NOMO-1 treated with DMSO at 0.1 percent for 48 hours (cell line): ENCODE measurements at regions not wholly inside any gene's neighbourhood (a gene's known extent, or its start where the extent isn't known, plus 50 kb on each side); places are given as distances from the start of the nearest gene placed in this dataset.
"Not testable (repeated sequence)": the region's sequence is repeated elsewhere in the genome, so short reads cannot be mapped to it uniquely, and the experiment has no call there.

ENCODE experiments used
- DNase-seq: peaks from one replicate; lab custom pipeline; 2025; ENCODE audit not compliant: unreplicated experiment; lab: John Stamatoyannopoulos, UW

DNA sequence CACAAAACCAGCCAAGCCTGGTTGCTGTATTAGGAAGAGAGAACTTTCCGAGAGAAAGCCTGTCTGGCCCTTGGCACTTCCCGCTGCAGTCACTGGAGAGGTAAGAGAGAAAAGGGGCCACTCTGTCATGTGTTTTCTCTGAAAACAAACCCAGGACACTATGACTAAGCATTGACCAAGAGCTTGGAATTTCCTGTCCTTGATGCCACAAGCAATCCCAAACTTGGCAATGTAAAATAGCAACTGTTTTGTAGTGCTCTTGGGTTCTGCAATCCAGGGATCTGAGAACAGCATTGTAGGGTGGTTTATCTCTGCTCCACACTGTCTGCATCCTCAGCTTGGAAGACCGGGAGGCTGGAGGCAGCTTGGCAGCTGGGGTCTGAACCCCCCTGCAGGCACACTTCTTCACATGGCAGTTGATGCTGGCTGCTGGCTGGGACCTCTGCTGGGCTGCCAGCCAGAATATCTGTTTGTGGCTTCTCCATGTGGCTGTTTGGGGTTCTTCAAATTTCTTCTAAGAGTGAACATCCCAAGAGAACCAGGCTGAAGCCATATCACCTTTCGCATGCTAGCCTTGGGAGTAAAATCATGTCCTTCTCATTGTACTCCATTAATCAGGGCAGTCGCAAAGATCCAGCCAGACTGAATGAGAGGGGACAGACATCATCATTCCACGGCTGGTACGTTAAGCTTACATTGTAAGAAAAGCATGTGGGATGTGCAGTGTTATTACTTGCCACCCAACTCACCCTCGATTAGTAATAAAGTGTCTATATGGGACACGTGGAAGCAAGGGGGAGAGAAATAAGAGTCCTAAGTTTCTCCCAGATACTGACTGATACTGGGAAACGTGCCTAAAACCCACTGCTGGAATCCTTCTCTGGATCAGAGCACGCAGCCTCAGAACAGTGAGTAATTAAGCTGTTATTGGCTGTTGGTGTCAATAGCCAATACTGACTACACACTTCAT is 537.4 kb upstream of the B3GAT1 start:
- no peak for DNase-seq

DNA sequence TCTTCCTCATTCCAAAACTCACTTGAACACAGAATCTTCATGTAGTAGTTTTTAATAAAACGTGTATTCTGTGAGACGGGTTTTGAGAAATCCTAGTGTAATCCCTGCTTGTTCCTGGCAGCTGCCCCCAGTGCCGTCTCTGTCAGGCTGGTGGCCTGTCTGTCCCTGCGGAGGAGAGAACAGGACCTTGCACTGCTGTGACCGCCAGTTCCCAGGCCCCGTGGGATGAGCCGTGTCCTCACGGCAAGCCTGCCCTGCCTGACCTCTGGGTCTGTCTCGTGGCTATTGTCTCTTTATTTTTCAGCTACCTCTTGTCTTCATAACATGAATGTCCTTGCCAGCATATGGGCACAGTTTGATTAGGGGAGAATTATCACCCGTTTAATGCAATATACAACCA is 535.5 kb upstream of the B3GAT1 start:
- no peak for DNase-seq

- no peak for DNase-seq
Measured at GRCh38 chr11:134945993-134946392, 534.0 kb upstream of the B3GAT1 start.

DNA sequence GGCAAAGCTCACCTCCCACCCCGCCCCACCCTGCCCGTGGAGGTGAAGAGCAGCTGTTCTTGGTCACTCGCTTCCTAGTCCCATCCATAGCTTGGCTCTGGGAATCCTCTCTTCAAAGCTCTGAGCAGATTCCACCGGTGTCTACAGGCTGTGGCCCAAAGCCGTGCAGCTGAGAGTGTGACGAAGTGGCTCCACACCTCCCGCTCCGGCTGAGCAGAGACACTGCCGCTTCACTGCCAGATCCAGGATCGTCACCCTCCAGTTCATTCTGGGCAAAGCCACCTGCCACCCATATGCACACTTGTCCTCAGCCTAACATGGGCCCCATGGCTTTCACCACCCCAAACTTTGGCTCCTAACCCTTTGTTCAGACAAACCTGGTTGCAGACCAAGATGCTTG is 532.9 kb upstream of the B3GAT1 start:
- no peak for DNase-seq

- no peak for DNase-seq
Measured at GRCh38 chr11:134944131-134944530, 532.1 kb upstream of the B3GAT1 start.

DNA sequence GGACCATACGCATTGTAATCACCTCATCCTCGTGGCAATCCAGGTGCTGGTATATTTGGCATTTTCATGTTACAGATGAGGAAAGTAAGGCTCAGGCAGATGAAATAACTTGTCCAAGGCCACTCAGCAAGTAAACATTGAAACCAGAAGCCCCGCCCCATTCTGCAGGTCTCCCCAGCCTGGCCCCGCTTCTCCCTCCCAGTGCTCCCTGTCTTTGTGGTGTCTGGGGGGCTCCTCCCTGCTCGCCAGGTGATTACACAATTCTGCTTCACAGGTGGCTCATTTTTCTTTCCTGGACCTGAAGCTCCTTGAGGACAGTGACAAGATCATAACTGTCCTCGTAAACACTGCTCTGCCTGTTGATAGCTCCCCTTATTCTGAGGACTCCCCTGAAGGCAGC is 531.5 kb upstream of the B3GAT1 start:
- DNase-seq = no peak

- no peak for DNase-seq
Measured at GRCh38 chr11:134942681-134943080, 530.6 kb upstream of the B3GAT1 start.

DNA sequence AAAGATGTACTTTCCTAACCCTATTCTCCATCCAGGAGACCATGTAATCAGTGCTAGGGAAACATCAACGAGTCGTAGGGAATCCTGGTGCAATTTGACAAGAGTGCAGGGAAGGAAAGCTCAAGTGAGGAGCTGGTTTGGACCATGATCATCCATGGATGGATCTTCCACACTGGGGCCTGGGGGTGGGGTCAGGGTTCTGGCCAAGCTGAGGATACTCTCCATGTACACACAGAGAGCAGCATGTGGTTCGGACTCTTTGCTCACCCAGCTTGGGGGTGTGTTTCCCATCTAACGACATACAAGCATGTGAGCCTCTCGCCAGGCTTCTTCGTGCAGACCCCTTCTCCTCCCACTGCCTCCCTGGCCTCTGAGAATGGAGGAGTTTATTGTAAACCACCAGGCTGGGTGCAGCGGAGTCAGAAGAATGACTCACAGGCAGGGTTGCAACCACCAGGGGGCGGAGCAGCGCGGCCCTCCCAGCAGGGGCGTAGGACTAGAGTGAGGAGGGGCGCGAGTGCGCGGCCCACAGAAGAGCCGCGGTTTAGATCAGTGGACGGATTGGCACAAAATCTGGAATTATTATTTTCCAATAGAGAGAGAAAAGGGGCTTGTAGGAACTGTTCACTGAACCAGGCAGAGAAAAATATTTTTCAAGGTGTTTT is 530.0 kb upstream of the B3GAT1 start:
- DNase-seq = not testable (repeated sequence)

GRCh38 chr11:134941326-134941725 is 529.3 kb upstream of the B3GAT1 start:
- no peak for DNase-seq

DNA sequence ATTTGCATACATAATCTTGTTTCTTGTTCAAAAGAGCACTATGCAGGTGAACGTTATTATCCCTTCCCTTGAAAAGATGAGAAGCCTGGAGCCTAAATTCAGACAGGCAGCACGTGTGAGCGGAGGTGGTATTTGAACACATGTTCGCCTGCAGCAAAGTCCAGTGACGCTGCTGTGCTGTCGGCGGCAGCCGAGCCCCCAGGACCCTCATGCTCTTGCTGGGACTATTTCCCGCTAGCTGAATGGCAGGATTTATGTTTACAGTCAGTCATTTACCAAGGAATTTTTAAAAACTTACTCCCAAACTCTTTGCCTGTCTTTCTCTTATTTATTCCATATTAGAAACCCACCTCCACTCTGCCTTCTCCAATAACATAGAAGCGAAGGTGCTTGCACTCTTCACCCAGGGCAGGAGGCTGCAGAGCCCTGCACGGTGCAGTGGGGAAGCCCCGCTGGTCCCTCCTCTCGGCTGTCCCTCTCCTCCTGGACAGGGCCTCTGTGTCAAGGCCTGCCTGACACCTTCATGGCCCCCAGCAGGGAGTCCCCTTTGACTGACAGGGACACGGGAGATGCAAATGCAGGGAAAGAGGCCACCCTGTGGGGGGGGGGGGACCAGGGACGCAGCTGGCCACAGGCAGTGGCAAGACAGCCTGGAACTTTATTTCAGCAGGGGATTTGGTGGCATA is 528.5 kb upstream of the B3GAT1 start:
- no peak for DNase-seq

DNA sequence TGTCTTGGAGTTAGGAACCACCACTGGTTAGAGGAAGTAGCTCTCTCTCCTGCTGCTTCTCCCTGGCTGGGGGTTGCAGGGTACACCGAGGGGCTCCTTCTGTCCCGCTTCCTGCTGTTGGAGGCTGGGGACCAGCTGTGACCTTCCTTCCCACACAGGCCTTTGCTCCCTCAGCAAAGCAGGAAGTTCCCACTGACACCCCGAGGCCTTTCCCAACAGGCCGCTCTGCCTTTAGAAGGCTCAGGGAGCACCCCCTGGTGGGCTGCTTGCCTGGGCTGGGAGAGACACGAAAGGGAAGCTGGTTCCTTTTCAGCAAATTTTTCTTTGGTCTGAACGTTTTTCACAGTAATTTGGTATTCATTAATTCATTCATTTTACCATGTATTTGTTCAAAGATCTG is 527.9 kb upstream of the B3GAT1 start:
- DNase-seq = no peak

- no peak for DNase-seq
Measured at GRCh38 chr11:134939031-134939430, 527.0 kb upstream of the B3GAT1 start.

GRCh38 chr11:134938212-134938611 is 526.2 kb upstream of the B3GAT1 start:
- DNase-seq = no peak

DNA sequence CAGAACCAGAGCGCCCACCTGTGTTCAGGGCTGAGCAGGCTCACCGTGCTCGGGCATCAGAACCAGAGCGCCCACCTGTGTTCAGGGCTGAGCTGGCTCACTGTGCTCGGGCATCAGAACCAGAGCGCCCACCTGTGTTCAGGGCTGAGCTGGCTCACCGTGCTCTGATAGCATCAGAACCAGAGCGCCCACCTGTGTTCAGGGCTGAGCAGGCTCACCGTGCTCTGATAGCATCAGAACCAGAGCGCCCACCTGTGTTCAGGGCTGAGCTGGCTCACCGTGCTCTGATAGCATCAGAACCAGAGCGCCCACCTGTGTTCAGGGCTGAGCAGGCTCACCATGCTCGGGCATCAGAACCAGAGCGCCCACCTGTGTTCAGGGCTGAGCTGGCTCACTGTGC is 525.2 kb upstream of the B3GAT1 start:
- not testable (repeated sequence) for DNase-seq

GRCh38 chr11:134932761-134933160 is 520.7 kb upstream of the B3GAT1 start:
- no peak for DNase-seq

DNA sequence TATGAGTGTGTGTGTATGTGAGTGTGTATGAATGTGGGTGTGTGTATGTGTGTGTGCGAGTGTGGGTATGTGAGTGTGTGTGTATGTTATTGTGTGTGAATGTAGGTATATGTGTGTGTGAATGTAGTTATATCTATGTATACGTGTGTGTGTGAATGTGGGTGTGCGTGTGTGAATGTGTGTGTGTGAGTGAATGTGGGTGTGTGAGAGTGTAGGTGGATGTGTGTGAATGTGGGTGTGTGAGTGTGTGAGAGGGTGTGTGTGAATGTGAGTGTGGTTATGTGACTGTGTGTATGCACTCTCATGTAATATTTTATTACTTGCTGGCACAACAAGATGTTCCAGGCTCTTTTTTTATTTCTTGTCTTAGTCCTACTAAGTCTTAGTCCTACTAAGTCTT is 513.4 kb upstream of the B3GAT1 start:
- DNase-seq = no peak

DNA sequence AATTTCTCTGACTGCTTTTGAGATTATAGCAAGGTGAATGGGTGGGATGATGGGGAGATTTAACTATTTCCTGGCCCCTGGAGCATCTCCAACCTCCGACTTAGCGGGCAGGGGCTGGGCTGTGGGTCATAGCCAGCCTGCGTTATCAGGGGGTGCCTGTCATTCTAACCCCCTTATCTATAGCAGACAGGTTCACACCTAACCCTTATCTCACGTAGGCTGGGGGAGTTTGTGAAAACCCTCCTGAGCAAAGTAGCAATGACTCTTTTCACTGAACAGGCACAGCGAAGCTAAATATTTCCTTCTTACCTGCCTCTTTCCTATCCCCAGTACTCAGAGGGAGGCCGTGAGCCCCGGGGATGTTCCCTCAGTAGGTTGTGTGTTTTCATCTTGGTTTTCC is 511.4 kb upstream of the B3GAT1 start:
- no peak for DNase-seq

- DNase-seq = no peak
Measured at GRCh38 chr11:134921938-134922337, 509.9 kb upstream of the B3GAT1 start.

DNA sequence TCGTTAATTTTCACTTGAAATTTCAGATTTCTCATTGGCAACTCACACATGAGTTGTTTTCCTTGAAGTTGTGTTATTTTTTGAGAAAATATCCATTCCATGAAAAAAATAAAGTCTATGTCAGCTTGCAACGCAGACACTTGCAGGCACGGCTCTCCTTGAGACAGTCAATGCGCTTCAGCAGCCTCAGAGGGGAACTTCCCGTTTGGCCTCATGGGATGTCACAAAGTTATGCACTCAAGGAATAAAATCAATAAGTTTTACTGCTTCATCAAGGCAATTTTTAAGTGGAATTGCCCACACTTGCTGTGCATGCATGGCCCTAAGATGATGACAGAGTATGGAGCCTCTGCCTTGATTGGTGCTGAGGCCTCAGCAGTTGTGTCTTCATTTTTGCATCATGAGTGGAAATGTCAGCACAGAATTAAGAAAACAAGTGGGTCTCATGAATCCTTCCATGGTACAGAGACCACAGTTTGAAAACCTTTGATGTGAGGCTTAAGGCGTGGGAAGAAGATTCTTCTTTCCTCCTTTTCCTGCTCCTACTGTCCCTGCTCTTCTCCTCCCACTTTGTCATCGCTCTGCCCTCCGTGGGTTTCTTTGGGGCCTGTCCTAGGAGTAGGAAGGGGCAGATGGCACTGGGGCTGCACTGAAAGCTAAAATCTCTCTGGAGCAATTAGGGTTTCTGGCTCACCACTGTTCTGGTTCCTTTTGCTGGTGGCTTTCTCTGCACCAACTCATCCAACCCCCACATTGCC is 509.0 kb upstream of the B3GAT1 start:
- DNase-seq = no peak

GRCh38 chr11:134916421-134917213 is 504.6 kb upstream of the B3GAT1 start:
- DNase-seq = no peak
